Testis (tissue), 2 donors: ENCODE measurements at regions not wholly inside any gene's neighbourhood (a gene's known extent, or its start where the extent isn't known, plus 50 kb on each side); places are given as distances from the start of the nearest gene placed in this dataset.

ENCODE experiments used
- POLR2A ChIP-seq: fragments of 450-650 bp; IDR thresholded peaks from one replicate; pipeline ENCODE4 v1.6.1; 2017; ENCODE audit warnings: antibody characterized with exemption, mild to moderate bottlenecking, moderate library complexity
- TF ChIP-seq, protein P1 (sequence below), 3 experiments: fragments of 450-650 bp in 2 of 3; fragments of 200-600 bp in 1 of 3; sonication (generic) in 1 of 3; IDR thresholded peaks; one replicate each; pipeline ENCODE4 v1.5.1; 2016 to 2019; ENCODE audit warnings: antibody characterized with exemption in 3 of 3, mild to moderate bottlenecking in 2 of 3, moderate library complexity in 1 of 3

- TF ChIP-seq, protein P1, sequence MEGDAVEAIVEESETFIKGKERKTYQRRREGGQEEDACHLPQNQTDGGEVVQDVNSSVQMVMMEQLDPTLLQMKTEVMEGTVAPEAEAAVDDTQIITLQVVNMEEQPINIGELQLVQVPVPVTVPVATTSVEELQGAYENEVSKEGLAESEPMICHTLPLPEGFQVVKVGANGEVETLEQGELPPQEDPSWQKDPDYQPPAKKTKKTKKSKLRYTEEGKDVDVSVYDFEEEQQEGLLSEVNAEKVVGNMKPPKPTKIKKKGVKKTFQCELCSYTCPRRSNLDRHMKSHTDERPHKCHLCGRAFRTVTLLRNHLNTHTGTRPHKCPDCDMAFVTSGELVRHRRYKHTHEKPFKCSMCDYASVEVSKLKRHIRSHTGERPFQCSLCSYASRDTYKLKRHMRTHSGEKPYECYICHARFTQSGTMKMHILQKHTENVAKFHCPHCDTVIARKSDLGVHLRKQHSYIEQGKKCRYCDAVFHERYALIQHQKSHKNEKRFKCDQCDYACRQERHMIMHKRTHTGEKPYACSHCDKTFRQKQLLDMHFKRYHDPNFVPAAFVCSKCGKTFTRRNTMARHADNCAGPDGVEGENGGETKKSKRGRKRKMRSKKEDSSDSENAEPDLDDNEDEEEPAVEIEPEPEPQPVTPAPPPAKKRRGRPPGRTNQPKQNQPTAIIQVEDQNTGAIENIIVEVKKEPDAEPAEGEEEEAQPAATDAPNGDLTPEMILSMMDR (IDR thresholded peaks at IDR 0.05) = no peak
- TF ChIP-seq POLR2A = no peak
Observed at GRCh38 chr6:9064156-9064555, 628.8 kb upstream of the SLC35B3 start.
